SK-N-SH (cell line): ENCODE measurements at regions not wholly inside any gene's neighbourhood (a gene's known extent, or its start where the extent isn't known, plus 50 kb on each side); places are given as distances from the start of the nearest gene placed in this dataset.

Experiments
- CTCF ChIA-PET: fragments of 300-600, 350-600 bp; formaldehyde crosslinking; extraction: SDS; loops from one replicate; lab custom pipeline; 2021; lab: Yijun Ruan, JAX
- POLR2A ChIA-PET: fragments of 350-600 bp; sonication (Branson Sonifier 250); formaldehyde crosslinking; extraction: SDS; loops from one replicate; lab custom pipeline; 2020; ENCODE audit warnings: antibody characterized with exemption, inconsistent platforms; lab: Yijun Ruan, JAX
- DNase-seq: peaks from one replicate; pipeline ENCODE4 v3.0.0; 2012
- H2AFZ ChIP-seq: fragments of 200-600 bp; sonication (generic); 2 replicates; pipeline ENCODE4 v1.8.1; 2016; ENCODE audit warnings: antibody characterized with exemption, mild to moderate bottlenecking, low read depth
- H3F3A ChIP-seq: fragments of 200-600 bp; sonication (generic); replicated peaks from 2 replicates; pipeline ENCODE3; 2016; ENCODE audit warnings: antibody characterized with exemption, mild to moderate bottlenecking; ENCODE audit not compliant: insufficient read depth
- H3K27ac ChIP-seq, 2 experiments: fragments of 200-500 bp in 1 of 2; fragments of 200-600 bp in 1 of 2; sonication (Bioruptor generic) in 1 of 2; sonication (generic), shearing (Covaris generic) in 1 of 2; 2 replicates each; pipeline versions ENCODE4 v1.5.1 to v1.6.1; 2014 to 2016; ENCODE audit warnings: low read depth in 2 of 2, inconsistent platforms in 1 of 2, low read length in 1 of 2, mild to moderate bottlenecking in 1 of 2, mixed read lengths in 1 of 2
- H3K27me3 ChIP-seq: fragments of 200-600 bp; sonication (generic), shearing (Covaris generic); 2 replicates; pipeline ENCODE4 v1.6.1; 2016; ENCODE audit warnings: mixed run types; ENCODE audit not compliant: insufficient read depth
- H3K36me3 ChIP-seq, 2 experiments: fragments of 200-500 bp in 1 of 2; fragments of 200-600 bp in 1 of 2; sonication (Bioruptor generic) in 1 of 2; sonication (generic) in 1 of 2; replicated peaks in 1 of 2; 2 replicates each; pipeline versions ENCODE3 to v1.5.1; 2014 to 2016; ENCODE audit warnings: low read length in 1 of 2, mild to moderate bottlenecking in 1 of 2; ENCODE audit not compliant: insufficient read depth in 2 of 2, control insufficient read depth in 1 of 2
- H3K4me1 ChIP-seq, 2 experiments: fragments of 200-500 bp in 1 of 2; fragments of 200-600 bp in 1 of 2; sonication (Bioruptor generic) in 1 of 2; sonication (generic), shearing (Covaris generic) in 1 of 2; 2 replicates each; pipeline versions ENCODE4 v1.5.1 to v1.6.1; 2014 to 2016; ENCODE audit warnings: low read depth in 1 of 2, low read length in 1 of 2, mixed run types in 1 of 2; ENCODE audit not compliant: insufficient read depth in 2 of 2, control insufficient read depth in 1 of 2
- H3K4me2 ChIP-seq: fragments of 200-600 bp; sonication (generic), shearing (Covaris generic); 2 replicates; pipeline ENCODE4 v1.6.1; 2017; ENCODE audit warnings: mixed run types
- H3K4me3 ChIP-seq, 2 experiments: fragments of 200-500 bp in 1 of 2; fragments of 200-600 bp in 1 of 2; sonication (Bioruptor generic) in 1 of 2; sonication (generic), shearing (Covaris generic) in 1 of 2; 2 replicates each; pipeline versions ENCODE4 v1.5.1 to v1.8.1; 2014 to 2016; ENCODE audit warnings: low read depth in 2 of 2, inconsistent platforms in 1 of 2, low read length in 1 of 2, mild to moderate bottlenecking in 1 of 2, mixed read lengths in 1 of 2, moderate library complexity in 1 of 2
- H3K79me2 ChIP-seq: fragments of 200-600 bp; sonication (generic); 2 replicates; pipeline ENCODE4 v1.8.1; 2017; ENCODE audit warnings: mild to moderate bottlenecking; ENCODE audit not compliant: insufficient read depth
- H3K9ac ChIP-seq: fragments of 200-600 bp; sonication (generic); 2 replicates; pipeline ENCODE4 v1.6.1; 2017; ENCODE audit warnings: mixed run types
- H3K9me2 ChIP-seq: fragments of 200-600 bp; sonication (generic); 2 replicates; pipeline ENCODE4 v1.6.1; 2017; ENCODE audit warnings: mixed run types
- H3K9me3 ChIP-seq: fragments of 200-600 bp; sonication (generic); 2 replicates; pipeline ENCODE4 v1.6.1; 2017; ENCODE audit warnings: mixed run types, mild to moderate bottlenecking, moderate library complexity
- H4K20me1 ChIP-seq: fragments of 200-600 bp; sonication (generic); 2 replicates; pipeline ENCODE4 v1.6.1; 2017; ENCODE audit warnings: mild to moderate bottlenecking, mixed run types; ENCODE audit not compliant: insufficient read depth
- CHD2 ChIP-seq: fragments of 150-350 bp; IDR thresholded peaks from 2 replicates; pipeline ENCODE4 v1.6.1; 2018; ENCODE audit warnings: low read length; ENCODE audit not compliant: partially characterized antibody
- ELF1 ChIP-seq: IDR thresholded peaks from 2 replicates; pipeline ENCODE4 v1.4.0; 2012
- EP300 ChIP-seq, 2 experiments: IDR thresholded peaks; 2 replicates each; pipeline versions ENCODE4 v1.4.0 to v1.6.1; 2012; ENCODE audit warnings: borderline replicate concordance in 1 of 2, low read depth in 1 of 2, low read length in 1 of 2
- EZH2phosphoT487 ChIP-seq: fragments of 200-600 bp; sonication (generic); IDR thresholded peaks from 2 replicates; pipeline ENCODE4 v1.6.1; 2017; ENCODE audit warnings: low read depth, mixed run types, mild to moderate bottlenecking, antibody characterized with exemption, moderate library complexity, borderline replicate concordance
- MXI1 ChIP-seq: IDR thresholded peaks from 2 replicates; pipeline ENCODE4 v1.6.1; 2012; ENCODE audit warnings: mild to moderate bottlenecking, low read depth, low read length, improper control_type of control experiment
- NFIC ChIP-seq: IDR thresholded peaks from 2 replicates; pipeline ENCODE4 v1.4.0; 2012; ENCODE audit warnings: borderline replicate concordance
- NRF1 ChIP-seq: IDR thresholded peaks from 2 replicates; pipeline ENCODE4 v1.6.1; 2012; ENCODE audit warnings: low read depth, mild to moderate bottlenecking, low read length
- POLR2AphosphoS5 ChIP-seq: IDR thresholded peaks from 2 replicates; pipeline ENCODE4 v1.6.1; 2012; ENCODE audit warnings: low read depth, low read length
- SIN3A ChIP-seq: IDR thresholded peaks from 2 replicates; pipeline ENCODE4 v1.6.1; 2012; ENCODE audit warnings: low read depth, mild to moderate bottlenecking, low read length, moderate library complexity, borderline replicate concordance
- SMC3 ChIP-seq: IDR thresholded peaks from 2 replicates; pipeline ENCODE4 v1.6.1; 2012; ENCODE audit warnings: low read depth, low read length, improper control_type of control experiment
- TEAD4 ChIP-seq: IDR thresholded peaks from 2 replicates; pipeline ENCODE4 v1.4.0; 2012; ENCODE audit warnings: mild to moderate bottlenecking, borderline replicate concordance; ENCODE audit not compliant: insufficient read depth
- YY1 ChIP-seq: IDR thresholded peaks from 2 replicates; pipeline ENCODE4 v1.4.0; 2012; ENCODE audit warnings: low read depth, mild to moderate bottlenecking
- WGBS: methylation state at CpG from one replicate; pipeline ENCODE4 v1.1.6; 2017; ENCODE audit warnings: low lambda C conversion rate; 5-methylcytosine and 5-hydroxymethylcytosine counted together
- TF ChIP-seq, protein P1 (sequence below): fragments of 150-350 bp; IDR thresholded peaks from 2 replicates; pipeline ENCODE4 v1.6.1; 2016; ENCODE audit warnings: mild to moderate bottlenecking, low read depth, low read length
- TF ChIP-seq, protein P2 (sequence below): fragments of 200-600 bp; sonication (generic); IDR thresholded peaks from 2 replicates; pipeline ENCODE4 v1.6.1; 2017; ENCODE audit warnings: antibody characterized with exemption, mild to moderate bottlenecking, moderate library complexity
- TF ChIP-seq, protein P3 (sequence below): IDR thresholded peaks from 2 replicates; pipeline ENCODE4; 2012
- TF ChIP-seq, protein P4 (sequence below): IDR thresholded peaks from 2 replicates; pipeline ENCODE4 v1.4.0; 2012; ENCODE audit warnings: low read depth

DNA sequence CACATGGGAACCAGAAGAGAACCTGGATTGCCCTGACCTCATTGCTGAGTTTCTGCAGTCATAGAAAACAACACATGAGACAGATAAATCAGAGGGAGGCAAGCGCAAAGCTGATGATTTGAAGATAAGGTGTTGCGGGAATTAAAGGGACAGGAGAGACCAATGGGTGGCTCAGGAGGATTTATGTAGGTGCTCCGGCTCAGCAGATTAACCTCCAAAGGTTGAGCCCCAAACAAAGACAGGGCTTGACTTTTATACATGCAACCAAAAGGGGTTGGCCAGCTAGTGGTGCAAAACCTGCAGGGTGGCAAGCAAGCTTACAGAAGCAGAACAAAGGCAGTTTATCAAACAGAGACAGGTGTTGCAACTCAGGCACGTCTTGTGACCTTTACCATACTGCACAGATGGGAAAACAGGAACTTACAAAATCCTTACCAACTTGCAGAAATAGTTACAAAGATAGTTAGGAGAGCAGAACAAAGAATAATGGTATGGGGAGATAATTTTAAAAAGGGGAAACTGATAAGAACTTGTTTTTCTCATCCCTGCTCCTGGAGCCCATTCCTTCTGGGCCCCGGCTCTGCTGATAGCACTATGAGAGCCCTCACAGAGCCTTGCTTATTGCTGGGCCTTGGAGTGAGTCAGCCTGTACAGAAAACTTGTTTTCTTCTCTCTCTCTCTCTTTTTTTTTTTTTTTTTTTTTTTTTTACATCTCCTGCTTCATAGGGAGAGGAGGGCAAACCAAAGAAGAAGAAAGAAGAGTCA lies 93.6 kb downstream of the SNRPE start:
- no peaks in the 10 kb centered on the region for H3K9me2 ChIP-seq
- H2AFZ ChIP-seq = no peak overlapping the region
- H3K79me2 ChIP-seq = no peaks in the 10 kb centered on the region
- no peak overlapping the region for H3K4me2 ChIP-seq
- H3F3A ChIP-seq = no peaks in the 10 kb centered on the region
- H3K27me3 ChIP-seq = no peaks in the 10 kb centered on the region
- no peak overlapping the region for H3K4me3 ChIP-seq
- DNase-seq = no peak
- no peak for TF ChIP-seq NRF1
- TF ChIP-seq SIN3A = no peak
- TF ChIP-seq EP300 (IDR thresholded peaks at IDR 0.05; ENCODE audit: borderline replicate concordance in 1 of 2, low read depth in 1 of 2, low read length in 1 of 2) = no peak
- no peak for TF ChIP-seq YY1
- no peak for TF ChIP-seq NFIC
- TF ChIP-seq, protein P1, sequence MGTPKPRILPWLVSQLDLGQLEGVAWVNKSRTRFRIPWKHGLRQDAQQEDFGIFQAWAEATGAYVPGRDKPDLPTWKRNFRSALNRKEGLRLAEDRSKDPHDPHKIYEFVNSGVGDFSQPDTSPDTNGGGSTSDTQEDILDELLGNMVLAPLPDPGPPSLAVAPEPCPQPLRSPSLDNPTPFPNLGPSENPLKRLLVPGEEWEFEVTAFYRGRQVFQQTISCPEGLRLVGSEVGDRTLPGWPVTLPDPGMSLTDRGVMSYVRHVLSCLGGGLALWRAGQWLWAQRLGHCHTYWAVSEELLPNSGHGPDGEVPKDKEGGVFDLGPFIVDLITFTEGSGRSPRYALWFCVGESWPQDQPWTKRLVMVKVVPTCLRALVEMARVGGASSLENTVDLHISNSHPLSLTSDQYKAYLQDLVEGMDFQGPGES = no peak
- TF ChIP-seq SMC3 = no peak
- no peak for TF ChIP-seq EZH2phosphoT487
- TF ChIP-seq MXI1 = no peak
- TF ChIP-seq, protein P2, sequence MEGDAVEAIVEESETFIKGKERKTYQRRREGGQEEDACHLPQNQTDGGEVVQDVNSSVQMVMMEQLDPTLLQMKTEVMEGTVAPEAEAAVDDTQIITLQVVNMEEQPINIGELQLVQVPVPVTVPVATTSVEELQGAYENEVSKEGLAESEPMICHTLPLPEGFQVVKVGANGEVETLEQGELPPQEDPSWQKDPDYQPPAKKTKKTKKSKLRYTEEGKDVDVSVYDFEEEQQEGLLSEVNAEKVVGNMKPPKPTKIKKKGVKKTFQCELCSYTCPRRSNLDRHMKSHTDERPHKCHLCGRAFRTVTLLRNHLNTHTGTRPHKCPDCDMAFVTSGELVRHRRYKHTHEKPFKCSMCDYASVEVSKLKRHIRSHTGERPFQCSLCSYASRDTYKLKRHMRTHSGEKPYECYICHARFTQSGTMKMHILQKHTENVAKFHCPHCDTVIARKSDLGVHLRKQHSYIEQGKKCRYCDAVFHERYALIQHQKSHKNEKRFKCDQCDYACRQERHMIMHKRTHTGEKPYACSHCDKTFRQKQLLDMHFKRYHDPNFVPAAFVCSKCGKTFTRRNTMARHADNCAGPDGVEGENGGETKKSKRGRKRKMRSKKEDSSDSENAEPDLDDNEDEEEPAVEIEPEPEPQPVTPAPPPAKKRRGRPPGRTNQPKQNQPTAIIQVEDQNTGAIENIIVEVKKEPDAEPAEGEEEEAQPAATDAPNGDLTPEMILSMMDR = no peak
- no peak for TF ChIP-seq TEAD4
- TF ChIP-seq, protein P3, sequence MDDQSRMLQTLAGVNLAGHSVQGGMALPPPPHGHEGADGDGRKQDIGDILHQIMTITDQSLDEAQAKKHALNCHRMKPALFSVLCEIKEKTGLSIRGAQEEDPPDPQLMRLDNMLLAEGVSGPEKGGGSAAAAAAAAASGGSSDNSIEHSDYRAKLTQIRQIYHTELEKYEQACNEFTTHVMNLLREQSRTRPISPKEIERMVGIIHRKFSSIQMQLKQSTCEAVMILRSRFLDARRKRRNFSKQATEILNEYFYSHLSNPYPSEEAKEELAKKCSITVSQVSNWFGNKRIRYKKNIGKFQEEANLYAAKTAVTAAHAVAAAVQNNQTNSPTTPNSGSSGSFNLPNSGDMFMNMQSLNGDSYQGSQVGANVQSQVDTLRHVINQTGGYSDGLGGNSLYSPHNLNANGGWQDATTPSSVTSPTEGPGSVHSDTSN = no peak
- TF ChIP-seq, protein P4, sequence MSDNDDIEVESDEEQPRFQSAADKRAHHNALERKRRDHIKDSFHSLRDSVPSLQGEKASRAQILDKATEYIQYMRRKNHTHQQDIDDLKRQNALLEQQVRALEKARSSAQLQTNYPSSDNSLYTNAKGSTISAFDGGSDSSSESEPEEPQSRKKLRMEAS = no peak
- no peak for TF ChIP-seq CHD2
- TF ChIP-seq POLR2AphosphoS5 = no peak
- TF ChIP-seq ELF1 = no peak
- H3K36me3 ChIP-seq = no peaks in the 10 kb centered on the region
- 16% methylated on average over 5 of the region's 5 CpGs for WGBS
- H3K4me1 ChIP-seq = no peaks in the 10 kb centered on the region
- no peak overlapping the region for H3K9ac ChIP-seq
- ChIA-PET CTCF (no interaction called here), POLR2A (no interaction called here)
- H3K27ac ChIP-seq = no peak overlapping the region
- H3K9me3 ChIP-seq = no peaks in the 10 kb centered on the region
- H4K20me1 ChIP-seq = no peaks in the 10 kb centered on the region
